ENCODE measurements at regions not wholly inside any gene's neighbourhood (a gene's known extent, or its start where the extent isn't known, plus 50 kb on each side); places are given as distances from the start of the nearest gene placed in this dataset.
A peak's percentile ranks its signal among the peaks of the same experiment; 100 is the strongest.

DNA sequence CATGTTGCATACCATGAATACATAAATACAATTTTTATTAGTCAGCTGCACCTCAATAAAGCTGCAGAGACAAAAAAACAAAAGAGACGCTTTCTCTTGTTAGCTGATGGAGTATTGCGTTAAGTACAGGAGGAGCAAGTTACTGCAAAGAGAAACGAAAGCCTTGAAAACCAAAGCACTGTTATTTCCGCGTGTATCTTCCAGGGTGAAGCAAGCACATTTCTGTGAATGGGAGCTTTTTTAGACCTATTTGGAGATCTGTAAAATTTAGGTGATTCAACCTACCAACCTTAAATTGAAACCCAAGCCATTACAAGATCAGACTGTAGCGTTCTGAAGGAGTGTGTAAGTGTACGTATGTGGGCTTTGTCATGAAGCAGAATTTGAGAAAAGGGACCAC lies 390.4 kb downstream of the SOX9 start:
- ATAC-seq (no peak), DNase-seq (no peak)
- intact Hi-C loops (cut with DNase I, micrococcal nuclease): no loop called here

DNA sequence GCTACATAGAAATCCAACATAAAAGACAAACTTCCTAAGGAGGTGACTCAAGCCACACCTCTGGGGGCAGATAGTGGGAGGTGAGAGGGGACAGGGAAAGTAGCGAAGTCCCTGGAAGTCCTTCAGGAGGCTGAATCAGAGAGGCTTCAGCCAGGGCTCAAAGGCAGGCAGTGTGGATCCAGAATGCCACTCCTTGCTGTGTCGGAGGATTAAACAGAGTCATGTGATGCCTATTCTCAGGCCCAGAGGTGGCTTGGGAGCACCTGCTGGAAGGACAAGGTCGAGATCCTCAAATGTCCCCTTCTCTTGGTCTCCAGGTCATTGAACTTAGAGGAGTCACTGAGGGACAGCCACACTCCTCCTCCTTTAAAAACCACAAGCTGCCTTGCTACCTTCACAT lies 391.1 kb downstream of the SOX9 start:
- intact Hi-C loops (cut with DNase I, micrococcal nuclease): no loop called here
- DNase-seq: peak in 1 of 2 donors; percentile 61
- ATAC-seq: peak; percentile 81

DNA sequence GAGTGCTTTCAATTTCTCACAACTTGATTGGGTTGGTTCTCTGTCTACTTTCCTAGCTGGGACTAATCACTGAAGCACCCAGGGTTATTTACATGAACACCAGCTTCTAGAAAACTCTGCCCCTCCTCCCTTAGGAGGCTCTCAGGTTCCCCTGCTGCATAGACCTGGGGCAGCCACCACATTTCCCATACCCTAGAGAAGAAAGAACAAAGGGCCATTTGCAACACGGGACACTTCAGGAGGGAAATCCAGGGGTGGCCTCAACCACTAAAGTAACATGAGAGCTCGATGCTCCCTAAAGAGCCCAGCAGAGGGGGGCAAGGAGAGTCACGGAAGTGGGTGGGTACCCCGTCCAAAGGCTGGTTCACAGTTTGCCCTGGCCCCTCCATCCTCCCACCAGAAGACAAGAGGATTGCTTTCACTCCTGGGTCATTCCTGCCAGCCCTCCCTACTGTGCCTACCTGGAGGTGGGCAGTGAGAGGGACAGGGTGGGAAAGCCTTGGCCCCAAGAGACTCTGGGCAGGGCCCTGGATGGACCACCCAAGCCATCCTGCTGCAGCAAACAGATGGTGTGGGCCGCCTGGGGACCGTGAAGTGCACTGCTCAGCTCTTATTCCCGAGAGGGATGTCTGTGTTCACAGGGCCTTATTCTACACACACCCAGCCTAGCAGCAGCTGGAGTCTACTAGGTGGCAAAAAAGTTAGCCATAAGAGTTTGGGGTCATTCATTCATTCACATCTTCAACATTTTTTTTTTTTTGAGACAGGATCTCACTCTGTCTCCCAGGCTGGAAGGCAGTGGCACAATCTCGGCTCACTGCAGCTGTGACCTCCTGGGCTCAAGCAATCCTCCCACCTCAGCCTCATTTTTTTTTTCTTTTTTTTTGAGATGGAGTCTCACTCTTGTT lies 392.1 kb downstream of the SOX9 start:
- intact Hi-C loops (cut with DNase I, micrococcal nuclease): no loop called here
- ATAC-seq (no peak), DNase-seq (no peak)

DNA sequence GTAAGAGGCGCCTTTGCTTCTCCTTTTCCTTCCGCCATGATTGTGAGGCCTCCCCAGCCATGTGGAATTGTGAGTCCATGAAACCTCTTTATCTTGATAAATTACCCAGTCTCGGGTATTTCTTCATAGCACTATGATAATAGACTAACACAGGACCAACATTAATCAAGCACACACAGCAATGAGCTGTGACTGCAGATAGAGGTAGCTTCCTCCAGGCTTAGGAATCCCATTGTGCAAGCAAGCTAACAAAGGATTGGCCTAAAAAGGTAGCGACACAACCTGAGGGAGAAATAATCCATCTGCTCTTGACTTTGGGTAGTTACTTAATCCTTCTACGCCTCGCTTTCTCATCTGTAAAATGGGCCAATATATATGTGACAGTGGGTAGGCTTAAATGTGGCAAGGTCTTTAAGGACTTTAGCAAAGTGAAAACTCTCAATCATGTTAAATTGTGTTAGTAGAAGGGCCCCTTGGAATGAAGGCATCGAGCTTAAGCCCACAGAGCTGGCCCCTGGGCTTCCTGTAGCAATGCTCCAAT lies 393.6 kb downstream of the SOX9 start:
- no peak for ATAC-seq
- DNase-seq: no peak
- intact Hi-C loops (cut with DNase I, micrococcal nuclease): no loop called here

DNA sequence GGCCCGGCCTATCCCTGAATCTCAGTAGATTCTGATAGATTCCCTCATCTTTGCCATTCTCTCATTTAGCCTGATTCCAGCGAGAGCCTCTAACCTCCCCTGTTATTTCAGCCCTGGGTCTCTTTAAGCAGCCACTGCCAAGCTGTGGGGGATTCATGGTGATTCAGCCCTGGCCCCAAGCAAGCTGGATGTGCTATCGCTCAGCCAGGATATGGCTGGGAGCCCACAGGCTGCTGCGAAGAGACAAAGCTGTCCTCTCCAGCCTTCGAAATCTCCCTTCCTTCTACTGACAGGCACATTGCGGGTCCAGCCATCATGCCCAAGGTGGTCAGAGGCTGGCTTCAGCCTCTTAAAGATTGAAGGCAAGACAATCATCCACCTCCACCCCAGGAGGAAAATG lies 394.1 kb downstream of the SOX9 start:
- DNase-seq (no peak), ATAC-seq (no peak)
- intact Hi-C loops (cut with DNase I, micrococcal nuclease): no loop called here

DNA sequence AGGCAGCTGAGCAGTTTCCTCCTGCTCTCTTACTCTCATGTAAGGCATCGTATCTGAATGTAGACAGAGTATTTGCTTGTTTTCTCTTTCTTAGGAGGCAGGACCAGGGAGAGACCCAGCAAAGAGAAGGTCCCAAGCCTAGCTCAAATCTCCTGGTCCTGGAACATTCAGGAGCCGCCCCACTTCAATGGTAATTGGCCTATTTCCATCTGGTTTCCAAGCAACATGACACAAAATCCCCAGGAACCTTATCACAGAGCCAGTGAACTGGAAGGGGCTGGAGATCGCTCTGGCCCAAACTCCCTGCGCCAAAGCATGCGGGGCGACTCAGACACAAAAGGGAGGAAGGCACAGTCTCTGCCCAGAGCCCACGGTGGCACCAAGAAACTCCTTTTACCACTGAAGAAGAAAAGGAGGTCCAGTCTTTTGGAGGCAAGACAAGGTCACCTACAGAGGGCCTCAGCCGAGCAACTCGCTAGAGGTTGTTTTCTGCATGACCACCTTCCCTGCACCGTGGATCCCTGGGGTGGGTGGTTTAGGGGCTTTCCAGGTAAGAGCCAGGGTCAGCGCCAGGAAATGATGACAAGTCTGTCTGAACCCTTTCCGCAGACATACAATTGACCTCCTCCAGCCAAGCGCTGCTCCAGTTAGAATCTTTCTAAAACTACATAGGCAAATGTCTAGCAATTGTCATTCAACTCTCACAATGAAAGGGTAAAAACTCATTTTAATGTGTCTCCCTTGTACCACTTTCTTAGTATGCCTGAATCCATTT lies 394.7 kb downstream of the SOX9 start:
- no peak for DNase-seq
- intact Hi-C loops (cut with DNase I, micrococcal nuclease): no loop called here
- no peak for ATAC-seq

DNA sequence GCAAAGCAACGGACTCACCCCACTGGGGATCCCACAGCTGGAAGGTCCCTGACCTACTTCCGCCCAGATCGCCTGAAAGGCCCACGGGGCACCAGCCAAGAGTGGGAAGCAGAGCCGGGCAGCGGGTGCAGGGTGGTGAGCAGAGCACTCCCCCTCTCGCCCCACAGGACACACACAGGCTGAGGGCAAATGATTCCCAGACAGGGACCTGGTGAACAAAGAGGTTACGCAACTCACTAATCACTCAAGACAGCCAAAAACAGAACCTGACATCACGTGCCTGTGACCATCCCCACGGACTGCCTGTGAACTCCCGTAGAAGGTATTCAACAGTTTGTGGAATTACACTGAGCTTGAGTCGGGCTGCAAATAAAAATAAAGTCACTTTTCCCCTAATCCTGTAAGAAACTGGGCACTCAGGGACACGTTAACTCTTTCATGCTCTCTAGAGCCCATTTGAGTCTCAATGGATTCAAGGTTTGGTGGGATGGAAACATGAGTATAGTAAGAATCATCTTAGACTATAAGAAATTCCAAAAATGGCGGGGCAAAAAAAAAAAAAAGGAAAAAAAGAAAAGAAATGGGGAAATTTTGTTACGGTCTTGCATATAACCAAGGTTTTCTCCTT lies 396.1 kb downstream of the SOX9 start:
- no peak for DNase-seq
- intact Hi-C loops (cut with DNase I, micrococcal nuclease): no loop called here
- no peak for ATAC-seq

DNA sequence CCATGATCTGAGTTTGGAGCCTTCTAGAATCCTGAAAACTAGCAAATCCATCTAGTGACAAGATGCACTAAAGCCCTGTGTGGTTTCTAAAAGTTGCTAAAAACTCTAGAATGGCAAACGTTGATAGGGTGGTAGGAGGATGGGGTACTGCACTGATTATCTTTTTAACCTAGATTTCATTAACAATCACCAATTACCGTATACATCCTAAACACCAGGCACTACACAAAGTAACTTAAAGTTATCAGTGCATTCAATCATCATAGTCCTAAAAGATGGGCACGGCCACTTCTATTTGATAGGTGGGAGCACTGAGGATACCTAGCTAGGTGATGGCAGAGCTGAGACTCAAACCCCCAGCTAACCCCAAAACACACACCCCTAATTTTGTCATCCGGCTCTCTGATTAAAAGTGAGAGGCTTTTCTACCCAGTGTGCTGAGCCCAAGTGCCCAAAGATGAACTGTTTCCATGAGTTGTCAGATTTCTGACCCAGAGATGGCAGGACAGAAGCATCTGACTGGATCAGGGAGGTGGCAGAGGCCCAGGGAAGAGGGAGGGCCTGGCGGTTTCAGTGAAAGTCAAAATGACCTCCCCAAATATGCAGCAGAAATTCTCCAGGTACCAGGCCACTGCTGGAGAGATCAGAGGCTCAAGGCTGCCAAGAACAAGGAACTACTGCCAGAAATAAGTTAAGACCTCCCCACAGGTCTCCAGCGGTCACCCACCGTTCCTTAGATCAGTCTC lies 396.8 kb downstream of the SOX9 start:
- ATAC-seq (no peak), DNase-seq (no peak)
- intact Hi-C loops (cut with DNase I, micrococcal nuclease): no loop called here

DNA sequence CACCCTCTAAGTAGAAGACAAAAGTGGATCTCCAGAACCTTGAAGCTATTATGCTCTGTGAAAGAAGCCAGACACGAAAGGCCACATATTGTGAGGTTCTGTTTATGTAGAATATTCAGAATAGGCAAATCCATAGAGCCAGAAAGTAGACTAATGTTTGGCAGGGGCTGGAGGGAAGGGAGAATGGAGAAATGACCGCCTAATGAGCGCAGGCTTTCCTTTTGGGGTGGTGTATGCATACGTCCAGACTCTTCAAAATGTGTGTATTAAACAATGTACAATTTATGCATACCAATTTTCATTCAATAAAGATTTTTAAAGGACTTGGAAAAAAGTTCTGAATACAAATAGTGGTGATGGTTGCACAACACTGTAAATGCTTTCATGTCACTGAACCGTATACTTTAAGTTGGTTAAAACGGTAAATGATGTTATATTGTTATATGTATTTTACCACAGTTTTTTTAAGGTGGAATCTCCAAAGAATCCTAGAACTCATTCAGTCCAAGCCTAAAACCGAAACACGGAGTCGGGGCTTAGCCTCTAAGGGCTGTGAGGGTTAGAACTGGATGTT lies 397.4 kb downstream of the SOX9 start:
- no peak for ATAC-seq
- intact Hi-C loops (cut with DNase I, micrococcal nuclease): no loop called here
- no peak for DNase-seq

DNA sequence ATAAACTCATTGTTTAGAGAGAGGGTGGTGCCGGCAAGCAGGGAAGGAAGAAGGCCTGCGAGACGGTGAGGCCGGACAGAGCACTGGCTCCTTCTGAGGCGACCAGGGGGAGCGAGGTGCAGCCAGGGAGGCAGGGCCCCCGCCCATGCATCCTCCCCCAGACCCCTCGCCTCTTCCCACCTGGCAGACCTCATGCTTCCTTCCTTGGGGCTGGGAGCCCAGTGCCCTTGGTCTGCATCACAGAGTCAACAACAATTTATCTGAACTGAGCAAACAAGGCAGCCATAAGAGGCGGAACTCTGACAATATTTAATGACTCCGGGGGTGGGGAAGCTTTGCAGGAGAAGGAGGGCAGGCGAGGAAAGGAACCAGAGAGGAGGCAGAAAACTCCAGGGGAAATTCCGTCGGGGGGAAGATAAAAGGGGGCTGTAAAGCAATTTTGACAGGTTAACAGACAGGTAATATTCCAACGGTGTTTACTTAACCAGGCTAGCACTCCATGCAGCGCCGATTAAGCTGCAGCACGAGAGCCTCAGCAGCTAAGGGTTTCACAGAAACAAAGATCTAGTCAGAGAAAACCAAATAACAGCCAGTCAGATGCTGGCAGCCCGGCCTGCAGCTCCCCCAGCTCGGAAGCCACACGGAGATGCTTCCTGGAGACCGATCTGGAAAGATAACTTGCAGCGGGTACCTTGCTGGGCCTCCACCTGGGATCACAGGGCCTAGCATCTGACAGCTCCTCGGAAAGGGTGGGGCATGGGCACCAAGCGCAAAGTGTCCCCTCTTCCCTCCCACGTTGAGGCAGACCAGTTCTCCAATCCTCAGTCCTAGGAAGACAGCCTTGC lies 398.2 kb downstream of the SOX9 start:
- DNase-seq: peak; percentile 66 to 83
- ATAC-seq: peak; percentile 87
- intact Hi-C loops (cut with DNase I, micrococcal nuclease): no loop called here

DNA sequence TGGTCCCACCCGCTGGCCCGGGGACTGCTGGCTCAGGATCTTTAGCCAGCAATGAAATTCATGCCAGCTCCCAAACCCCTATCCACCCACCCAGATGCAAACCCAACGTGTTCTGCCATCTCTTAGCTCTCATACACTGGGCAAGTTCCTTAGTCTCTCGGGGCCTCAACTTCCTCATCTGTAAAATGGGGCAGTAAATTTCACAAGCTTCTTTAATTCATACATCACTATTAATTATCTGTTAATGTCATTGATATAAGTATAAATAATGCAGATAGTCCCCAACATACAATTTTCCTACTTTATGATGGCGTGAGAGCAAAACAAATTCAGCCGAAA lies 398.7 kb downstream of the SOX9 start:
- intact Hi-C loops (cut with DNase I, micrococcal nuclease): no loop called here
- DNase-seq: no peak
- ATAC-seq: no peak

DNA sequence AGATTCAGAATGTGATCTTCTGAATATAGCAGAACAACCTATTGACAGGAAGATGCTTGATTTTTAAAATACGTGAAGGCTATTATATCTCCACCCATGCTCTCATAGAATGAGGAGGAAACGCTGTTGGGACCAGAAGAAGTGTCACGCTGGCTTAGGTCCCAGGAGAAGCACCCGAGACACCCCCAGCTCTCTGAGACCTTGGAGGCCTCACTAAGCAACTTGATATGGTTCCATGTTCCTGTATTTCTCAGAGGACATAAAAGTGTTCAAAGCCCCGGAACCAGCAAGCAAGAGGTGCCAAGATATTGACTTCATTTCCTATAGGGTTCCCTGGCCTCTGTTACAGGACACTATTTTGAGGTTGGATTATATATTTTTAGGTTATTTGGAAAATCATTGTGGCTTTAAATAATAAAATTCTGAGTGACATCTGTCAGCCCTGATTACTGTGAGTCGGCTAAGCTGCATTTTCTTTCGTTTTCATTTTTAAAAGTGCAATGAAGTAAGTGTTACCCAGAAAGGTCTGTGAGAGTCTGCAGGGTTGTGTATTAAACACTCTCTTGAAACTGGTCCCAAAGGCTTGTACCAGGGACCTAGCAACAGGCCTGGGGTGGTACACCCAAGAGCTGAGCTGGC lies 400.0 kb downstream of the SOX9 start:
- intact Hi-C loops (cut with DNase I, micrococcal nuclease): loop anchor here in 1 of 2 donors (10.0 kb wide), 1 partner anchor 396 kb away; the partner anchor contains the start of gene SOX9
- ATAC-seq (no peak), DNase-seq (no peak)

DNA sequence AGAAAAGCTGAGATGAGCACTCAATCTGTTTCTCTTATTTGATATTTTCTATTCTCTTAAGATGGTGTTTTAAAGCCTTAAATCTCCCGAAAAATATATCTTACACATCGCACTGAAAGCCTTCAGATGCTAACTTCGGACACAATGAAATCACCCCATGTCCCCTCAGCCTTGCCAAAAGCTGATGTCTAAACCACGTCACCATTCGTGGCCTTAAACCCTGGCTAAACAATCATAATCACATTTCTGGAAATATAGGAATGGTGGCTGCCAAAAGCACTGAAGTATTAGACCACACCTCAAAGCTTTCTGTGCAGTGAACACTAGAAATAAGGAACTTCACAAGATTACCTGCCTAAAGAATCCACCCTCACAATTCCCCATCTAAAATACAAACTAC lies 402.7 kb downstream of the SOX9 start:
- no peak for ATAC-seq
- no peak for DNase-seq
- intact Hi-C loops (cut with DNase I, micrococcal nuclease): loop anchor here in 1 of 2 donors (10.0 kb wide), 1 partner anchor 399 kb away; the partner anchor contains the start of gene SOX9

DNA sequence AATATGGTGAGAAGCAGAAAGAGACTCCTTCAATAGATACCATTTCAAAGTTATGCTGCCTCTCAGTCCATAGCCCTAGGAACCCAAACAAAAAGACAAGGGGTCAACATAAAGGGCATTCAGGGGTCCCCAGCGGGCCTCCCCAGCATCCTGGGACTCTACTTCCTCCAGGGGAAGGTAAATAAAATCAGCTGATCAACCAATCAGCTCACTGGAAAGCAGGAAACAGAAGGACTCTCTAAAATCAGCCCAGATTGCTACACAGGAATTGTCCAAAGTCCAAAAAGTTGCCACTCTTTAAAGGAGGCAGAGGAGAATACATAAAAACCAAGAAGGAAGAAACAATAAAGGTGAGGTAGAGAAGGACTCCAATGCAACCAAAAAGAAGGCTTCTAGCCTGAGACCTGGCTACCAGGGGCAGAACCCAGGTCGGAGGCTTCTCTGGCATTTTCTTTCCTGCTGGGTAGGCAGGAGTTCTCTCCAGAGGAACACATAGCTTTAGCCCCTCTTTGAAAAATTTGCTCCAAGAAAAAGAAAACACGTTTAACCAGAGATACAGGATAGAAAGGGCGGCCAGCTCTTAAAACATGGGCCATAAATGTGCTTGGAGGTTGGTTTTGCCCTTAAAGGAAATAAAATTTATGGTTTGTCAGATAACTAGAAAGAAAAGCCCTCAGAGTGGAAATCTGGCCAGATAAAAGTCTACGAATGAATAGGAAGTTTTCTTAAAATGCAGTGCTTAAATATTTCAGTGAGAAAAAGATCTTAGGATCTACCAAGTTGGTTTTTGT lies 404.6 kb downstream of the SOX9 start:
- DNase-seq (no peak), ATAC-seq (peak; percentile 79)
- intact Hi-C loops (cut with DNase I, micrococcal nuclease): loop anchor here in 1 of 2 donors (10.0 kb wide), 1 partner anchor 401 kb away; the partner anchor contains the start of gene SOX9

DNA sequence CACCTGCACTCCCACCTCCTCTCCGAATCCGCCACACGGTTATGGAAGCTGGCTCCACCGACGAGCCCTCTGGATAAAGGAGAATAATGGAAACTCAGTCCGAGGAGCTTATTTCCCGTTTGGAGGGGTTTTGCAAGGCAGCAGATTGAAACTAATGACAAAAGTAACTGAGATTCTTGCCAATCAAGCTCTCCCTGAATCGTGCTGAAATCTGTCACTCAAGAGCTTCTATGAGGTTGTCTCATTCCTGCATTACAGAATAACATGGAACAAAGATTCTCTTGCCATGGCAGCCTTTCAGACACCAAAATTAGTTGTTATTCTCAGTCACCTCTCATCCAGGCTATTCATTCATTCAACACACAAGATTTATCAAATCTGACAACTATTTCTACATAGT lies 405.9 kb downstream of the SOX9 start:
- DNase-seq: no peak
- no peak for ATAC-seq
- intact Hi-C loops (cut with DNase I, micrococcal nuclease): loop anchor here in 1 of 2 donors (10.0 kb wide), 1 partner anchor 402 kb away; the partner anchor contains the start of gene SOX9

DNA sequence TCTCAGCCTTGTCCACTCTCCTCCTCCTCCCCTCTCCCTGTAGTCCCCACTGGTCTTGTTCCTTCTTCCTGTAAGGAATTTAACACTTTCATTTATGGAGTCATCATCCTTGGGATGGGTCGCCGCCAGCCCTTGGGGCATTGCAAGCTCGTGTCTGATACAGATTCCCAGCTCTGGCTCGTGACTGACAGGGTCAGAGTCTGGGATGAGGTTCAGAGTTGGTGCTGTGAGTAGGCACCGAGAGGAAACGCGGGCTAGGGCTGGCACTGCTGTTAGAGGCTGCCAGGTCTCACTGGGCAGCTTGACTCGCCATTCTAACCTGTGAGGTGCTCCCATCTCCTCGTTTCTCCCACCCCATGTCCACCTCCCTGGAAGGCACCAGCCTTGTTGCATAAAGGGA lies 407.0 kb downstream of the SOX9 start:
- DNase-seq (no peak), ATAC-seq (no peak)
- intact Hi-C loops (cut with DNase I, micrococcal nuclease): loop anchor here in 1 of 2 donors (10.0 kb wide), 1 partner anchor 403 kb away; the partner anchor contains the start of gene SOX9

All from left colon (tissue), 2 donors.